A673 (cell line): ENCODE measurements at regions not wholly inside any gene's neighbourhood (a gene's known extent, or its start where the extent isn't known, plus 50 kb on each side); places are given as distances from the start of the nearest gene placed in this dataset.

Experiments used
- BruUV-seq: library from RNA; stranded (reverse); fragments of 400-500 nt; replicated peaks from 2 replicates; lab custom pipeline; 2021; lab: Mats Ljungman, UMichigan
- CTCF ChIA-PET: fragments of 300-600 bp; sonication (Branson Sonifier 250); formaldehyde crosslinking; loops from one replicate; lab custom pipeline; 2022; ENCODE audit warnings: antibody characterized with exemption; lab: Charles Lee
- POLR2A ChIA-PET: fragments of 300-600 bp; sonication (Branson Sonifier 250); formaldehyde crosslinking; loops from one replicate; lab custom pipeline; 2022; ENCODE audit warnings: antibody characterized with exemption; ENCODE audit not compliant: low non-redundant PET; lab: Charles Lee
- DNase-seq: peaks from one replicate; pipeline ENCODE4 v3.0.0-alpha.2; 2015; ENCODE audit warnings: low spot score
- H3K27ac ChIP-seq: fragments of 200-600 bp; sonication (generic); 2 replicates; pipeline ENCODE4 v1.5.1; 2016; ENCODE audit warnings: mixed run types, low read depth, mild to moderate bottlenecking, mixed read lengths, antibody characterized with exemption, low read length; ENCODE audit not compliant: poor library complexity, severe bottlenecking
- H3K27me3 ChIP-seq: fragments of 200-600 bp; sonication (generic); replicated peaks from 2 replicates; pipeline ENCODE4 v1.6.1; 2017; ENCODE audit warnings: mixed run types, low read depth, mild to moderate bottlenecking, mixed read lengths, antibody characterized with exemption, low read length; ENCODE audit not compliant: insufficient read depth, poor library complexity
- H3K36me3 ChIP-seq: fragments of 200-600 bp; sonication (generic); 2 replicates; pipeline ENCODE4 v1.6.1; 2016; ENCODE audit warnings: mixed run types, mild to moderate bottlenecking, mixed read lengths, antibody characterized with exemption, low read length; ENCODE audit not compliant: insufficient read depth, poor library complexity, severe bottlenecking
- H3K4me1 ChIP-seq: fragments of 200-600 bp; sonication (generic); 2 replicates; pipeline ENCODE4 v1.6.1; 2017; ENCODE audit warnings: mixed run types, mild to moderate bottlenecking, mixed read lengths, antibody characterized with exemption, low read length; ENCODE audit not compliant: insufficient read depth, poor library complexity, severe bottlenecking
- H3K4me3 ChIP-seq: fragments of 200-600 bp; sonication (generic); 2 replicates; pipeline ENCODE4 v1.5.1; 2016; ENCODE audit warnings: low read depth, mixed run types, mild to moderate bottlenecking, mixed read lengths, low read length; ENCODE audit not compliant: poor library complexity, severe bottlenecking
- H3K9me3 ChIP-seq: fragments of 200-600 bp; sonication (generic); 2 replicates; pipeline ENCODE4 v1.6.1; 2016; ENCODE audit warnings: mixed run types, low read depth, mild to moderate bottlenecking, mixed read lengths, antibody characterized with exemption, low read length; ENCODE audit not compliant: poor library complexity, severe bottlenecking
- EZH2 ChIP-seq: fragments of 200-600 bp; sonication (generic); IDR thresholded peaks from 2 replicates; pipeline ENCODE4 v1.6.1; 2017; ENCODE audit warnings: borderline replicate concordance, low read depth, mild to moderate bottlenecking, mixed read lengths, antibody characterized with exemption, low read length; ENCODE audit not compliant: poor library complexity, severe bottlenecking
- intact Hi-C: fragments of 100-400 bp; cut with micrococcal nuclease; formaldehyde crosslinking; loops from one replicate; pipeline ENCODE4 v1.10.0; 2022; ENCODE audit not compliant: unreplicated experiment
- TF ChIP-seq, protein P1 (sequence below): fragments of 300-800, 200-600 bp; sonication (generic); conservative IDR thresholded peaks from 2 replicates; pipeline ENCODE4 v1.5.1; 2017; ENCODE audit warnings: low read depth, mild to moderate bottlenecking, antibody characterized with exemption, low read length, moderate library complexity, mixed read lengths

DNA sequence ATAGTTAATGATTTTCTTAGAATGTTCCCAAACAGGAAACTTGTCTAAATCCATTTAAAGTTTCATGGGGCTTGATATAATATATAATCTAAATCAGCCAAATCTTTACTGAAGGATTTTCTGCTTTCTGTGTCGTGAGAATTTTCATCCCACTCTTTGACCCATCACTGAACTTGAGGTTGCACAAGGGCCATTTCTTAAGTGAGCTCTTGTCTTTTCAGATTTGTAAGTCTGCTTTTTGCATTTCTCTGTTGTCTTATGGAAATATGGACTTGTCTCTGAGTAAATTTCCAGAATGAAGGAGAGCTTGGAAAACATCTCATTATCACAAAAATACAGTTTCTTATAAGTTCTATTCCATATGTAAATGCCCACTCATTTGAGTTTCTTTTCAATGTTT is 149.2 kb upstream of the ARRDC3 start:
- CTCF ChIA-PET, result no interaction called here

DNA sequence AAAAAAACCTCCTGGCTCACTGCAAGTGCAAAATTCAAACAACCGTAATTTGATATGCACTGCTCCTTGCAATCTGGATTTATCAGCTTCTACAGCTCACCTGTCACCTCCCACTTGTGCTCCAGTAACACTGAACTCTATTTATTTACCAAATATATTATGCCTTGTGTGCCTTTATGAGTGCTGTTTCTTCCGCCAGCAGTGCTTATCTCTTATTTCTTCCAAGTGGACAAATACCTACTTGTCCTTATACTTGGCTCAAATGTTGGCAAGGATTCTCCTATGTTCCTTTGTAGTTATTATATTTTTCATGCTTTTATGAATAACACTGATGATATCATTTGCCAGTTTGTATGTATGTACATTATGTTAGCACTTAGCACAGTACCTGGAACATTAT is 145.7 kb upstream of the ARRDC3 start:
- Histone ChIP-seq H3K4me3 (no peak overlapping the region), H3K36me3 (no peaks in the 10 kb centered on the region), H3K9me3 (no peaks in the 10 kb centered on the region), H3K27ac (no peak overlapping the region), H3K27me3 (no peaks in the 10 kb centered on the region), H3K4me1 (no peaks in the 10 kb centered on the region)
- CTCF ChIA-PET, result no interaction called here
- intact Hi-C loops, result no loop called here
- DNase-seq, result no peak
- no peak for TF ChIP-seq EZH2
- TF ChIP-seq, protein P1, sequence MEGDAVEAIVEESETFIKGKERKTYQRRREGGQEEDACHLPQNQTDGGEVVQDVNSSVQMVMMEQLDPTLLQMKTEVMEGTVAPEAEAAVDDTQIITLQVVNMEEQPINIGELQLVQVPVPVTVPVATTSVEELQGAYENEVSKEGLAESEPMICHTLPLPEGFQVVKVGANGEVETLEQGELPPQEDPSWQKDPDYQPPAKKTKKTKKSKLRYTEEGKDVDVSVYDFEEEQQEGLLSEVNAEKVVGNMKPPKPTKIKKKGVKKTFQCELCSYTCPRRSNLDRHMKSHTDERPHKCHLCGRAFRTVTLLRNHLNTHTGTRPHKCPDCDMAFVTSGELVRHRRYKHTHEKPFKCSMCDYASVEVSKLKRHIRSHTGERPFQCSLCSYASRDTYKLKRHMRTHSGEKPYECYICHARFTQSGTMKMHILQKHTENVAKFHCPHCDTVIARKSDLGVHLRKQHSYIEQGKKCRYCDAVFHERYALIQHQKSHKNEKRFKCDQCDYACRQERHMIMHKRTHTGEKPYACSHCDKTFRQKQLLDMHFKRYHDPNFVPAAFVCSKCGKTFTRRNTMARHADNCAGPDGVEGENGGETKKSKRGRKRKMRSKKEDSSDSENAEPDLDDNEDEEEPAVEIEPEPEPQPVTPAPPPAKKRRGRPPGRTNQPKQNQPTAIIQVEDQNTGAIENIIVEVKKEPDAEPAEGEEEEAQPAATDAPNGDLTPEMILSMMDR, result no peak
- BruUV-seq, result no TSS peak
- POLR2A ChIA-PET, result no interaction called here

More for the DNA sequence above, 149.2 kb upstream of the ARRDC3 start:
- no peaks in the 10 kb centered on the region for H3K27me3 ChIP-seq
- intact Hi-C loops, result no loop called here
- H3K27ac ChIP-seq, result no peak overlapping the region
- POLR2A ChIA-PET, result no interaction called here
- H3K4me3 ChIP-seq, result no peak overlapping the region
- no peaks in the 10 kb centered on the region for H3K9me3 ChIP-seq
- no peak for TF ChIP-seq EZH2
- TF ChIP-seq, protein P1, result no peak
- DNase-seq, result no peak
- H3K4me1 ChIP-seq, result no peaks in the 10 kb centered on the region
- no TSS peak for BruUV-seq
- H3K36me3 ChIP-seq, result no peaks in the 10 kb centered on the region

DNA sequence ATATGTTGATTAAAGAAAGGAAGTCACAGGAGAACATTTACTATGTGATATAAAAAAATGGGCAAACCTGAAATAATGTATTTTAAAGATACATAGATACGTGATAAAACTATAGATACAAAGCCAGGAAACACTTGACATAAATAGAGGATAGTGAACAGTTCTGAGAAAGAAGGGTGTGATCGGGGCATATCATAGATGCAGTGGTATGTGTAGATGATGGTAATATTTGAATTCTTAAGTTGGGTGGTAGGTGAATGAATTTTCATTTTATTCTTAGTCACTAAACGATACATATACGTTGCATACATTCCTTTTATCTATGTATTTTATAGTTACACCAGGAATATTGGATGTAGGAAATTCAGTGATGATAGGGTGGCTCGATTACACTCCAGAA is 138.7 kb upstream of the ARRDC3 start:
- H3K9me3 ChIP-seq, result no peaks in the 10 kb centered on the region
- ChIA-PET CTCF (no interaction called here), POLR2A (no interaction called here)
- no peak for DNase-seq
- no peaks in the 10 kb centered on the region for H3K27me3 ChIP-seq
- H3K4me3 ChIP-seq, result no peak overlapping the region
- no peak overlapping the region for H3K27ac ChIP-seq
- TF ChIP-seq, protein P1, result no peak
- no peak for TF ChIP-seq EZH2
- H3K36me3 ChIP-seq, result no peaks in the 10 kb centered on the region
- intact Hi-C loops, result no loop called here
- H3K4me1 ChIP-seq, result no peaks in the 10 kb centered on the region
- no TSS peak for BruUV-seq
